ENCODE measurements at regions not wholly inside any gene's neighbourhood (a gene's known extent, or its start where the extent isn't known, plus 50 kb on each side); places are given as distances from the start of the nearest gene placed in this dataset.
"Not testable (repeated sequence)": the region's sequence is repeated elsewhere in the genome, so short reads cannot be mapped to it uniquely, and the experiment has no call there.

GRCh38 chr11:67873223-67873622 is 130.7 kb downstream of the UNC93B1 start:
- DNase-seq, result not testable (repeated sequence)

- not testable (repeated sequence) for DNase-seq
Observed at GRCh38 chr11:67871168-67871567, 132.7 kb downstream of the UNC93B1 start.

- not testable (repeated sequence) for DNase-seq
Observed at GRCh38 chr11:67862896-67863295, 141.0 kb downstream of the UNC93B1 start.

GRCh38 chr11:67859513-67860161 is 144.3 kb downstream of the UNC93B1 start:
- not testable (repeated sequence) for DNase-seq

GRCh38 chr11:67850747-67851146 is 153.2 kb downstream of the UNC93B1 start:
- not testable (repeated sequence) for DNase-seq

- DNase-seq, result not testable (repeated sequence)
Observed at GRCh38 chr11:67849766-67850165, 154.1 kb downstream of the UNC93B1 start.

GRCh38 chr11:67847896-67848875 is 155.7 kb downstream of the UNC93B1 start:
- not testable (repeated sequence) for DNase-seq

GRCh38 chr11:67846303-67846702 is 157.6 kb downstream of the UNC93B1 start:
- not testable (repeated sequence) for DNase-seq

- DNase-seq, result not testable (repeated sequence)
Observed at GRCh38 chr11:67845296-67845695, 158.6 kb downstream of the UNC93B1 start.

GRCh38 chr11:67840599-67840998 is 163.3 kb downstream of the UNC93B1 start:
- DNase-seq, result not testable (repeated sequence)

GRCh38 chr11:67830152-67830551 is 155.7 kb upstream of the ALDH3B2 start:
- DNase-seq, result not testable (repeated sequence)

GRCh38 chr11:67826951-67827296 is 152.5 kb upstream of the ALDH3B2 start:
- DNase-seq, result not testable (repeated sequence)

- not testable (repeated sequence) for DNase-seq
Observed at GRCh38 chr11:67826028-67826950, 151.9 kb upstream of the ALDH3B2 start.

GRCh38 chr11:67824861-67825260 is 150.4 kb upstream of the ALDH3B2 start:
- not testable (repeated sequence) for DNase-seq

GRCh38 chr11:67820081-67820480 is 145.7 kb upstream of the ALDH3B2 start:
- no peak for DNase-seq

- DNase-seq, result not testable (repeated sequence)
Observed at GRCh38 chr11:67817558-67817957, 143.1 kb upstream of the ALDH3B2 start.

GRCh38 chr11:67809301-67809700 is 134.9 kb upstream of the ALDH3B2 start:
- DNase-seq, result not testable (repeated sequence)

- DNase-seq, result not testable (repeated sequence)
Observed at GRCh38 chr11:67807896-67808295, 133.5 kb upstream of the ALDH3B2 start.

GRCh38 chr11:67806728-67807235 is 132.4 kb upstream of the ALDH3B2 start:
- DNase-seq, result not testable (repeated sequence)

GRCh38 chr11:67806183-67806582 is 131.8 kb upstream of the ALDH3B2 start:
- not testable (repeated sequence) for DNase-seq

All from left kidney (tissue), 1 donor.